ENCODE measurements at regions not wholly inside any gene's neighbourhood (a gene's known extent, or its start where the extent isn't known, plus 50 kb on each side); places are given as distances from the start of the nearest gene placed in this dataset.

- Mint-ChIP-seq H3K4me1 (no peaks in the 10 kb centered on the region), H3K27ac (no peak overlapping the region), H3K36me3 (no peaks in the 10 kb centered on the region), H3K4me3 (no peak overlapping the region), H3K9me3 (peaks cover 4% of the 10 kb centered on the region)
- no peak for DNase-seq (ENCODE audit: low spot score in 2 of 2)
- no peak for ATAC-seq
Measured at GRCh38 chr2:58981237-58981636, 740.1 kb upstream of the FANCL start.

GRCh38 chr2:58976375-58977071 is 735.4 kb upstream of the FANCL start:
- Mint-ChIP-seq H3K4me1 (no peaks in the 10 kb centered on the region), H3K27ac (no peak overlapping the region), H3K4me3 (no peak overlapping the region), H3K36me3 (no peaks in the 10 kb centered on the region), H3K9me3 (no peaks in the 10 kb centered on the region)
- no peak for ATAC-seq
- no peak for DNase-seq (ENCODE audit: low spot score in 2 of 2)

DNA sequence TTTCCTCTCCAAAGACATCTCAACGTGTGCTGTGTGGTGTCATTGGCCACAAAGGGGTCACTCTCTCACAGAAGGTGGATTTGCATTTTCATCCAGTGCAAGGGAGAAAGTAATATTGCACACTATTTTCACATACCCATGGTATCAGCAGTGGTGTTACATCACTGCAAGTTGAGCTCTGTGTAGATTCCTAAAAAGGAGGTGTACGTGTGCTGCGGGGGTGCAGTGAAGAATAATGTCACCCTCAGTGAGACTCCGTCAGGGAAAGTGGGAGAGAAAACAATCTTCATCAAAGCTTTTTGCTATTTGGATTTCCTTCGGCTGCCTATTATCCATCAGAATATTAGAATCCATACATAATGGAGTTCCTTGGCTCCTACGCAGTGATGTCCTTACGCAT is 733.8 kb upstream of the FANCL start:
- H3K36me3 Mint-ChIP-seq = no peaks in the 10 kb centered on the region
- no peak overlapping the region for H3K27ac Mint-ChIP-seq
- DNase-seq (ENCODE audit: low spot score in 2 of 2) (no peak), ATAC-seq (no peak)
- H3K4me1 Mint-ChIP-seq = no peaks in the 10 kb centered on the region
- no peak overlapping the region for H3K4me3 Mint-ChIP-seq
- H3K9me3 Mint-ChIP-seq = no peaks in the 10 kb centered on the region

DNA sequence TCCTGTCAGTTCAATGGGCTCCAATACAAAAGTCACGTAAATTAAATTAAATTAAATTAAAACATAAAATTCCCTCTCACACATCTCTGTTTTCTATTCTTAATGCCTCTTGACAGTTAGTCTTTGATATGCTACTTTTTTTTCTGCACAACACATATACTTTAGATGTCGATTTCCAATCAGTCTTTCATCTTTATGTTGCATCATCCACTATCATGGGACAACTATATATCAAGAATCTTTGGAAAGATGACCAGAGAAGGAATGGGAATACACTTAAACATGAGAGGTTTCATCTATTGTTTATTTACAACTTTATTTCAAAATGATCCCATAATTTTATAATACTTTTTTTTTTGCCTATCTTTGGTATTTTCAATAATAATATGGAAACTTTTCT is 733.3 kb upstream of the FANCL start:
- H3K4me1 Mint-ChIP-seq = no peaks in the 10 kb centered on the region
- no peaks in the 10 kb centered on the region for H3K9me3 Mint-ChIP-seq
- no peaks in the 10 kb centered on the region for H3K36me3 Mint-ChIP-seq
- no peak overlapping the region for H3K4me3 Mint-ChIP-seq
- no peak for ATAC-seq
- no peak for DNase-seq (ENCODE audit: low spot score in 2 of 2)
- H3K27ac Mint-ChIP-seq = no peak overlapping the region

DNA sequence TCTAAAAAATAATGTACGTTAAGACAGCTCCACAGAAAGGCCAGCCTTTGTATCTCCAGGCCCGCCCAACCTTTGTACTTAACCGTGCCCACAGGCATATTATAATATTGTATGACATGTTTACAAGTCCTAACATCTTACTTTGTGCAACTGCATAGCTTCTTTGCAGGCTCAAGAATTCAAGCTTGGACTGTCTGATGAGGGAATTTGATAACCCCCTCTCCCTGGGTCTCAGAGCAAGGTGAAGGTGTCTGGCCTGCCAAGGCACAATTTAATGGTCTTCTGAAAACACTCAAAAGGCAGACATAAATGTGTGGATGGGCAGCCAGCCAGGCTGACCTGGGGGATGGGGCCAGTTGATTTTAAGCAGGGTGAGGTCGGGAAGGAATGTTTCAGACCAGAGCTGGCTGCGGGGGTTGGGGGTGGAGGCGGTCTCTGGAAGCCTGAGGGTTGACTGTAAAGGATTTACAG is 732.7 kb upstream of the FANCL start:
- no peaks in the 10 kb centered on the region for H3K9me3 Mint-ChIP-seq
- no peak for ATAC-seq
- no peak overlapping the region for H3K4me3 Mint-ChIP-seq
- no peaks in the 10 kb centered on the region for H3K36me3 Mint-ChIP-seq
- H3K4me1 Mint-ChIP-seq = no peaks in the 10 kb centered on the region
- H3K27ac Mint-ChIP-seq = no peak overlapping the region
- DNase-seq (ENCODE audit: low spot score in 2 of 2) = no peak

DNA sequence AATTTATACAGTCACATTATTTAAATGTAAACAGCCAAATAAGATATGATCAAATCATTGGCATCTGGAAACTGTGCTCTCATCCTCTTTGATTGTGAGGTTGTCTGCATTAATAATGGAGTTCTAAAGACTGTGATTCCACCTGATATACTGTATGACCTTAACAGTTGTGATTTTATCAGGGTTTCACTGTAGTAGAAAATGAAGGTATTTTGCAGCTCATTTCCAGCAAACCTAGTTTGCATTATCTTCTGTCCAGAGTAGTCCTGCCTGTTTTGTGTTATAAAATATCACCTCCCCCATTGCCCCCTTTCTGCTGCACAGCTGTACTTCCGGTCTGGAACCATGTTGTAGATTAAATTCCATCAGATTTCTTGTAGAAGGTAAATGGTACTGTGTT is 731.6 kb upstream of the FANCL start:
- ATAC-seq = no peak
- Mint-ChIP-seq H3K4me3 (no peak overlapping the region), H3K27ac (no peak overlapping the region), H3K4me1 (no peaks in the 10 kb centered on the region), H3K9me3 (no peaks in the 10 kb centered on the region), H3K36me3 (no peaks in the 10 kb centered on the region)
- no peak for DNase-seq (ENCODE audit: low spot score in 2 of 2)

GRCh38 chr2:58971511-58972360 is 730.6 kb upstream of the FANCL start:
- H3K9me3 Mint-ChIP-seq = no peaks in the 10 kb centered on the region
- H3K36me3 Mint-ChIP-seq = no peaks in the 10 kb centered on the region
- no peak overlapping the region for H3K27ac Mint-ChIP-seq
- H3K4me3 Mint-ChIP-seq = no peak overlapping the region
- no peak for DNase-seq (ENCODE audit: low spot score in 2 of 2)
- H3K4me1 Mint-ChIP-seq = no peaks in the 10 kb centered on the region
- ATAC-seq = no peak

GRCh38 chr2:58970365-58970764 is 729.2 kb upstream of the FANCL start:
- Mint-ChIP-seq H3K36me3 (no peaks in the 10 kb centered on the region), H3K9me3 (no peaks in the 10 kb centered on the region), H3K4me3 (no peak overlapping the region), H3K4me1 (no peaks in the 10 kb centered on the region), H3K27ac (no peak overlapping the region)
- ATAC-seq (no peak), DNase-seq (ENCODE audit: low spot score in 2 of 2) (no peak)

DNA sequence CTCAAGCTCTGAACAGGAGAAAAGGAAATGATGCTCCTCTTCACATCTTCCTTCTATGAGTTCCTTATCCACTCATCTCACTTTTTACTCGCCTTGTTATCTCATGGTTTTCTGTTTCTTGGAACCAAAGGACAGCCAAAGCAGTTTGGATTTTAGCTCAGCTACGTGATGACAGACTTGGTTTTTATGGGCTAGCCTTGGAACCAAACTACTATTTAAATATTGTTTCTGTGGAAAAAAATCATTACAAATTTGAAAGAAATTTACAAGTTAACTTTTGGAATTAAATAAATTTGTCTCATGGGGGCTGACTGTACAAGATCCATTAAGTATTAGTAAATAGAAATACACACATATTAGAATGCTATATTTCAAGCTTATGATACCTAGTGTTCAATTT is 727.8 kb upstream of the FANCL start:
- Mint-ChIP-seq H3K4me1 (no peaks in the 10 kb centered on the region), H3K36me3 (no peaks in the 10 kb centered on the region), H3K4me3 (no peak overlapping the region), H3K27ac (no peak overlapping the region), H3K9me3 (no peaks in the 10 kb centered on the region)
- DNase-seq (ENCODE audit: low spot score in 2 of 2) (no peak), ATAC-seq (no peak)

DNA sequence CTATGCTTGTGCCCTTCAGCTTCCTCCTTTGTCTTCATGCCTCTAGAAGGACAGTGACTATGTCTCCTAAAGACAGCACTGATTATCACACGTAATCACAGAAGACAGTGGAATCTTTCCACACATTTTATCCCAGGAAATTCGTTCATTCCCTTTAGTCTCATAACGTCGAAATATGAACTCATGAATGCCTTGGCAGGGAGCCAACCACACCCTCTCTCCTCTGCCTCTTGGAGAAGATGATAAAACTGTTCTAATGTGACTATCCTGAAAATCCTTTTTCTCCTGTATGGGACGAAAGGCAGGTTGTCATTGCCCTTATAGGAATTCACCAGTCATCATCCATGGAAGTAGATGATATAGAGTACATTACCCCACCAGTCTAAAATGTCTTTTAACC is 726.6 kb upstream of the FANCL start:
- Mint-ChIP-seq H3K9me3 (no peaks in the 10 kb centered on the region), H3K4me3 (no peak overlapping the region), H3K27ac (no peak overlapping the region), H3K36me3 (no peaks in the 10 kb centered on the region), H3K4me1 (no peaks in the 10 kb centered on the region)
- ATAC-seq (no peak), DNase-seq (ENCODE audit: low spot score in 2 of 2) (no peak)

DNA sequence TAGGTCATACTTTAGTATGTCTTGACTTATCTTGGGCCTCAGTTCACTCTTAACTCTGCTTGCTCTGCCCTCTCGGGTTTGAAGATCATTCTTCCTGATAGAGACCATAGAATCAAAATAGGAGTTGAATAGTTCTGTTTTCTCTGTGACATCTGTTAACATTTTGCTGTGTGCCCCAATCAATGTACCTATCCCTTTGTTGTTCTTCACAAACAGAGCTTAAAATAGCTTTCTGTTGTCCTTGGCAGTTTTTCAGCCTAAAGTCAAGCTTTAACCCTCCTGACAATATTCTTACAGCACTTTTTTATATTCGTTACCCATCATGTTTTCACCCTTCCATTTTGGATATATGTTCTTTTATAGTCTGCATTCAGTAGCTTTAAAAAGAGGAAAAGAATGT is 724.5 kb upstream of the FANCL start:
- Mint-ChIP-seq H3K27ac (no peak overlapping the region), H3K36me3 (no peaks in the 10 kb centered on the region), H3K9me3 (no peaks in the 10 kb centered on the region), H3K4me1 (no peaks in the 10 kb centered on the region), H3K4me3 (no peak overlapping the region)
- DNase-seq (ENCODE audit: low spot score in 2 of 2) (no peak), ATAC-seq (no peak)

DNA sequence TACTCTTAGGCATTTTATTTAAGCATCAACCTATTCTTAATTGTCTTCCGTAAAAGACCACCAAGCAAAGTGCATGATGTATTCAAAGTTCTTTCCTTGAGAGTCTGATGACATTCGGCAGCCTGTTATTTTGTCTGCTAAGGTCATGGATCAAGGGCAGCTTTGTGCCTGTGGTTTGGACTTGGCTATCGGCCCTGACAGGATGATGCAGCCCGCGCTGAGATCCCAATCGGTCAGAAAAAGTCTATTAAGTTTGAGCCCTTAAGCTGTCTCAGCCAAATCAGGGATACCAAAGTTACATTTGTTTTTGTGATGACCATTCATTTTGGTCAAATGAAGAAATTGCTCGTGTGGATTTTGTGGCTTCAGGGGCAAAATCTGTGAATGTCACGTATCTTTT is 718.9 kb upstream of the FANCL start:
- ATAC-seq = no peak
- Mint-ChIP-seq H3K9me3 (peaks cover 4% of the 10 kb centered on the region), H3K36me3 (no peaks in the 10 kb centered on the region), H3K4me3 (no peak overlapping the region), H3K27ac (no peak overlapping the region), H3K4me1 (no peaks in the 10 kb centered on the region)
- no peak for DNase-seq (ENCODE audit: low spot score in 2 of 2)

GRCh38 chr2:58957188-58957840 is 716.2 kb upstream of the FANCL start:
- Mint-ChIP-seq H3K4me3 (no peak overlapping the region), H3K27ac (no peak overlapping the region), H3K9me3 (peaks cover 4% of the 10 kb centered on the region), H3K4me1 (no peaks in the 10 kb centered on the region), H3K36me3 (no peaks in the 10 kb centered on the region)
- ATAC-seq = no peak
- no peak for DNase-seq (ENCODE audit: low spot score in 2 of 2)

- DNase-seq (ENCODE audit: low spot score in 2 of 2) (no peak), ATAC-seq (no peak)
- Mint-ChIP-seq H3K9me3 (peaks cover 6% of the 10 kb centered on the region), H3K4me3 (no peak overlapping the region), H3K4me1 (no peaks in the 10 kb centered on the region), H3K27ac (no peak overlapping the region), H3K36me3 (no peaks in the 10 kb centered on the region)
Measured at GRCh38 chr2:58954880-58955385, 713.8 kb upstream of the FANCL start.

DNA sequence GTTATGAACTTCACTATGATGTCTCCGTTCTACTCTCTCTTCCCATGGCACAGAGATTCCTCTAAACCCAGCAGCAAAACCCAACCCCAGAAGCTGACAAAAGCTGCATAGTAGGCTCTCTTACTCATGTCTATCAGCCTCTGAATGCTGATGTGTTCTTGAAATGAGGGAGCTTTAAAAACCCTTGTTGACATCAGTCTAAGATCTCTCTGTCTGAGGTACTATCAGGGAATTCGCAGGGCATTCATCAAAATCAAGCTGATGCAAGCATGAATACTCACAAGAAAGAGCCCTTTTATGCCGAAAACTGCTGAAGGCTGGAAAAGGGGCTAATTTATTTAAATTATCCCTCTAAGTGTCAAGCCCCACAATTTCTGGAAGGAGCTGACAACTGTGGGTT is 710.6 kb upstream of the FANCL start:
- Mint-ChIP-seq H3K36me3 (no peaks in the 10 kb centered on the region), H3K4me3 (no peak overlapping the region), H3K9me3 (peaks cover 2% of the 10 kb centered on the region), H3K4me1 (no peaks in the 10 kb centered on the region), H3K27ac (no peak overlapping the region)
- no peak for DNase-seq (ENCODE audit: low spot score in 2 of 2)
- ATAC-seq = no peak
